Fibroblast of mammary gland (primary cell): ENCODE measurements at regions not wholly inside any gene's neighbourhood (a gene's known extent, or its start where the extent isn't known, plus 50 kb on each side); places are given as distances from the start of the nearest gene placed in this dataset.

Source experiments
- DNase-seq: peaks from one replicate; pipeline ENCODE4 v3.0.0-alpha.2; 2010; ENCODE audit warnings: low read depth
- H3K4me3 ChIP-seq: 2 replicates; pipeline ENCODE4 v1.5.1; 2011; ENCODE audit warnings: low read depth, mild to moderate bottlenecking, low read length, moderate library complexity; ENCODE audit not compliant: control insufficient read depth
- TF ChIP-seq, protein P1 (sequence below): conservative IDR thresholded peaks from 2 replicates; pipeline ENCODE4 v1.5.1; 2011; ENCODE audit warnings: low read depth, low read length, inconsistent platforms; ENCODE audit not compliant: control insufficient read depth, insufficient read depth

DNA sequence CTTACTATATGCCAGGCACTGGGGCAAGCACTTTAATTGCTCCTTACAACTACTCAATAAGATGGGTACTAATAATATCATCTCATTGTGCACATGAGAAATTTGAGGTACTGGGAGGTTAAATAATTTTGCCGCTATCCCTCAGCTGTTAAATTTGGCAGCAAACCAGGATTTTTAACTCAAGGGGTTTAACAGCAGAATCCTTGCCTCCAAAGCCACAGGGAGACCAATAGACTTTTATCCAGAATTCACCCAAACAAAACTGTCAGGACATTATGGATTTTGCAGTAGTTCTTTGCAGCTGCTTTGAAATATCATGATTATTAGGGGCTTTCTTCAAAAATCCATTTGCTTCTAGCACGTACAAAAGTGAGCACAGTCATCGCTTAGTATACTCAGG, 136.2 kb downstream of the RPS12 start:
- no peak for DNase-seq
- H3K4me3 ChIP-seq, result no peak overlapping the region
- TF ChIP-seq, protein P1, sequence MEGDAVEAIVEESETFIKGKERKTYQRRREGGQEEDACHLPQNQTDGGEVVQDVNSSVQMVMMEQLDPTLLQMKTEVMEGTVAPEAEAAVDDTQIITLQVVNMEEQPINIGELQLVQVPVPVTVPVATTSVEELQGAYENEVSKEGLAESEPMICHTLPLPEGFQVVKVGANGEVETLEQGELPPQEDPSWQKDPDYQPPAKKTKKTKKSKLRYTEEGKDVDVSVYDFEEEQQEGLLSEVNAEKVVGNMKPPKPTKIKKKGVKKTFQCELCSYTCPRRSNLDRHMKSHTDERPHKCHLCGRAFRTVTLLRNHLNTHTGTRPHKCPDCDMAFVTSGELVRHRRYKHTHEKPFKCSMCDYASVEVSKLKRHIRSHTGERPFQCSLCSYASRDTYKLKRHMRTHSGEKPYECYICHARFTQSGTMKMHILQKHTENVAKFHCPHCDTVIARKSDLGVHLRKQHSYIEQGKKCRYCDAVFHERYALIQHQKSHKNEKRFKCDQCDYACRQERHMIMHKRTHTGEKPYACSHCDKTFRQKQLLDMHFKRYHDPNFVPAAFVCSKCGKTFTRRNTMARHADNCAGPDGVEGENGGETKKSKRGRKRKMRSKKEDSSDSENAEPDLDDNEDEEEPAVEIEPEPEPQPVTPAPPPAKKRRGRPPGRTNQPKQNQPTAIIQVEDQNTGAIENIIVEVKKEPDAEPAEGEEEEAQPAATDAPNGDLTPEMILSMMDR, result no peak

DNA sequence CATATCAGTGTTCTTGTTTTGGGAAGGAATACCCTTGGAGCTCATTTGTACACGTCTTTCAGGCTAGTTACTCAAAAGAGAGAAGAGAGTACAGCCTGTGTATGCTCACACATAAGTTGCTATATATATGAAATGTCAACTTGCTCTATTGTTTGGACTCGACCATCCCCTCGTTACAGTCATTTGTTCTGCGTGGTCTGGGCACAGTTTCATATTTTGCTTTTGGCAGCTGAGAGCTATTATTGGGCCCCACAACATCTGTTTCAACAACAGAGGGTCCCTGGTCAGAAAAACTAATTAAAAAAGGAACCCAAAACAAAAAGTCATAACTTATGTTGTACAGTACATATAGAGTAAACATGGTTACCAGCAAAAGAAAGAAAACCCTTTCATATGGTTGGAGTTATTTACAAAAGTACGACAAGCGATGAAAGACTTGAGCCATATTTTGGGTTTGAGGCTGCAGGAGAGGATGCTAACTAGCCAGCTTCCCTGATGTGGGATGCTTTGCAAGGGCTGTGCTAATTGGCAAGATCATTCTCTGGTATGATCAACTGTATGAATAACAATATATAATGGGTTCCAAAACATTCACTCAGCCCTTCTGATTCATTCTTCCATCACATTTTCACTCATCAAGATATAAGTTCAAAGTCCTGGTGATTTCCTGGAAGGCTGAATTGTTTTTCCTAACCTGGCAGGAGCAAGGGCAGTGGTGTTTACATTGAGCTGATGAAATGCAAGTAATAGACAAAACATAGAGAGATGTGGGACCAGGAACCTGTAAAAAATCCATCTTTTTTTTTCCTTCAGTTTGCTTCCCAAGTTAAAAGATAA, 137.9 kb downstream of the RPS12 start:
- H3K4me3 ChIP-seq, result no peak overlapping the region
- peak; percentile 41 for DNase-seq
- TF ChIP-seq, protein P1, result no peak

DNA sequence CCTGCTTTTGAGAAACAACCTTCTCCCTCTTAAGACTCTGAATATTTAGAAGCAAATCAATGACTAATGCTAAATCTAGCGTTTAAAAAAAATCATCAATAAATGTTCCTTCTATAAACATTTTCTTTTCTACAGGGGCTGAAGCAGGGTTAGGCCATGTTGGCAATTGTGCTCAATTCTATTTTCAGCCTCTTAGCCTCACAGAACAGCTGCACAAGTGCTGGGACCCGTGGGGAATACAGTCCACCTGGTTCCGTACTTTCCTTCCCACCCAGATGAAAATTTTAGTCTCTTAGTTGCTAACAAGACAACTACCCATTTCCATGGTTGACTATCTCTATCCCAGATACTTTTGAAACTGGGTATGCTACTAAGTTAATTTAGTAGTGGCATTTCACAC, 138.6 kb downstream of the RPS12 start:
- TF ChIP-seq, protein P1, result no peak
- no peak for DNase-seq
- no peak overlapping the region for H3K4me3 ChIP-seq

DNA sequence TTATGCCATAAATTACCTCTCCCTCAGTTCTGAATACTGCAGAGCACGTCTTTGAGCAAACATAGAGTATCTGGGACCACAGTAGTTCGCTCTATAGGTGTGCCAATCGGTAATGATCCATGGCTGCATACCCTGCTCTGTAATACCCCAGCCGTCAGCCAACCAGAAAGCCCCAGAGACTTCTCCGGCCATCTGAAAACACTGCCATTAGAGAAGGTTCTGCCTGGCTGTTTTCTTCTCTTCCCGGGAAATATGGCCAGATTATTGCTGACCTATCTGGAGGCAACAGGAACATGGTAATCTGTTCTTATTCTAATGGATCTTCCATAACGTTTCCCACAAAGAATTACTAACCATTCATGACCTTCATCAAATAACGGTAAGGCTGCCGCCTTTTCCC, 139.9 kb downstream of the RPS12 start:
- no peak for DNase-seq
- TF ChIP-seq, protein P1, result no peak
- no peak overlapping the region for H3K4me3 ChIP-seq

DNA sequence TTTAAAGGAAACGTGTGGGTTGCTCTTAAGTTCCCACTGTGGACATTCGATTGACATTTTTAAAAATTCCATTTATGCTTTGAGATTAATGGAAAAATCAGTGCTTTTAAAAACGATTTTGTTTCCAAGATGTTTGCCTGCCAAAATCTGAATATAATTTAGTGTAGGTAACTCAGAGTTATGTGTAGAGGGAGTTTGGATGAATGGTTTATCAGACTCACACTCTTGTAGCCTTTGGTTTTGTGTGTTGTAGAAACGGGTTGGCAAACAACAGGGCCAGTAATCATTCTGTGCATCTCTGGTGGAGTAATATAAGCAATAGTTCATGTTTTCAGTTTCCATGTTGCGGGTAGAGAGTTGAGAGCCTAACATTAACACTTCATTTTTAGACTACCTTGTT, 140.6 kb downstream of the RPS12 start:
- no peak overlapping the region for H3K4me3 ChIP-seq
- TF ChIP-seq, protein P1, result no peak
- DNase-seq, result no peak

DNA sequence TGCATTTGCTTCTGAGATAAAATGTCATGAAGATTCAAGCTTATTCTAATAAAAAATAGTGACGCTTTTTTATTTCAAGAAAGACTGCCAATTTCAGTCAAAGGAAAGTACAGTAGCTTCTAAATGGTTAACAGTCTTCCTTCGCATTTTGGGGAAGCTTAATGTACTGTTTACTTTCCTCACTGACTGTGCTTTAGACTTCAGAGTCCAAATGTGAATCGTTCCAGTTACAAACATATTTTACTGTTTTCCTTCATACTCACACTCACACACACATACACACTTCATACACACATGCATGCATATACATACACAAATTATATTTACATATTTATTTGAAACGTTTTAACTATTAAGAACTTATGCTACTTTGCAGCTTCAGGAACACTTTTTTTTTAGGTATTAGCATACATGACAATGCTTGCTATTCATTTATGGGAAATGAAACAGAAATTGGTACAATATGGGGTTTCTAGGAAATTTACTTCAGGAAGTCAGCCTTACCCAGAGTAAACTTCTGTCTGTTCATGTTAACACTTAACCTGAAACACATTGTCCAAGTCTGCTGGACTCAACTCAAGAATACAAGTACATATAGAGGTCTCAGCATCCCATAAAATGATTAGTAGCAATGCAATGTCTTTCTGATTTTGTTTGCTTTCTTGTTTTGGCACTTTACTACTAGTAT, 145.4 kb downstream of the RPS12 start:
- no peak overlapping the region for H3K4me3 ChIP-seq
- TF ChIP-seq, protein P1, result no peak
- no peak for DNase-seq
